Ovary (tissue), 3 donors: ENCODE measurements at regions not wholly inside any gene's neighbourhood (a gene's known extent, or its start where the extent isn't known, plus 50 kb on each side); places are given as distances from the start of the nearest gene placed in this dataset.

Experiments used
- EP300 ChIP-seq: sonication (generic); formaldehyde crosslinking; IDR thresholded peaks from one replicate; pipeline ENCODE4 v1.6.1; 2017; ENCODE audit warnings: antibody characterized with exemption
- POLR2A ChIP-seq: fragments of 450-650 bp; IDR thresholded peaks from one replicate; pipeline ENCODE4 v1.6.1; 2017; ENCODE audit warnings: antibody characterized with exemption, mild to moderate bottlenecking, moderate library complexity
- TF ChIP-seq, protein P1 (sequence below), 3 donors: fragments of 450-650 bp in 2 of 3; fragments of 200-600 bp in 1 of 3; IDR thresholded peaks; one replicate each; pipeline versions ENCODE4 v1.5.1 to v1.8.0; 2016 to 2022; ENCODE audit warnings: antibody characterized with exemption in 3 of 3, mild to moderate bottlenecking in 1 of 3
- donor health status: DM: no; HTN: no; CAD: no.

DNA sequence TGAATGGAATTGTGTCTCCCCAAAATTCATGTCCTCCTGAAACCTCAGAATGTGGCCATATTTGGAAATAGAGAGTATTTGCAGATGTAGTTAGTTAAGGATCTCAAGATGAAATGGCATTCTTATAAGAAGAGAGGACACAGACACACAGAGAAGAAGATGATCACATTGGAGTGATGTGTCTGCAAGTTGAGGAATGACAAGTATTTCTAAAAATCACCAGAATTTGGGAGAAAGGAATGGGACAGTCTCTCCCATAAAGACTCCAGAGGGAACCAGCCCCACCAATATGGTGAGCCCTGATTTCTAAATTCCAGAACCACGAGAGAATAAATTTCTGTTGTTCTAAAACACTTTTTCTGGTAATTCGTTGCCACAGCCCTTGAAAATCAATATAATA, 166.3 kb downstream of the C1D start:
- TF ChIP-seq, protein P1, sequence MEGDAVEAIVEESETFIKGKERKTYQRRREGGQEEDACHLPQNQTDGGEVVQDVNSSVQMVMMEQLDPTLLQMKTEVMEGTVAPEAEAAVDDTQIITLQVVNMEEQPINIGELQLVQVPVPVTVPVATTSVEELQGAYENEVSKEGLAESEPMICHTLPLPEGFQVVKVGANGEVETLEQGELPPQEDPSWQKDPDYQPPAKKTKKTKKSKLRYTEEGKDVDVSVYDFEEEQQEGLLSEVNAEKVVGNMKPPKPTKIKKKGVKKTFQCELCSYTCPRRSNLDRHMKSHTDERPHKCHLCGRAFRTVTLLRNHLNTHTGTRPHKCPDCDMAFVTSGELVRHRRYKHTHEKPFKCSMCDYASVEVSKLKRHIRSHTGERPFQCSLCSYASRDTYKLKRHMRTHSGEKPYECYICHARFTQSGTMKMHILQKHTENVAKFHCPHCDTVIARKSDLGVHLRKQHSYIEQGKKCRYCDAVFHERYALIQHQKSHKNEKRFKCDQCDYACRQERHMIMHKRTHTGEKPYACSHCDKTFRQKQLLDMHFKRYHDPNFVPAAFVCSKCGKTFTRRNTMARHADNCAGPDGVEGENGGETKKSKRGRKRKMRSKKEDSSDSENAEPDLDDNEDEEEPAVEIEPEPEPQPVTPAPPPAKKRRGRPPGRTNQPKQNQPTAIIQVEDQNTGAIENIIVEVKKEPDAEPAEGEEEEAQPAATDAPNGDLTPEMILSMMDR (IDR thresholded peaks at IDR 0.05), result no peak
- TF ChIP-seq POLR2A, result no peak
- TF ChIP-seq EP300, result no peak
